Left lung (tissue), 4 donors: ENCODE measurements at regions not wholly inside any gene's neighbourhood (a gene's known extent, or its start where the extent isn't known, plus 50 kb on each side); places are given as distances from the start of the nearest gene placed in this dataset.

Experiments
- ATAC-seq: fragments of 200-7000 bp; cut with Tn5 transposase; one replicate; pipeline ENCODE4 v1.9.1; 2020; ENCODE audit warnings: moderate library complexity
- DNase-seq, 4 donors: peaks; one replicate each; pipeline ENCODE4 v3.0.0-alpha.2; 2013 to 2020
- H3K27ac ChIP-seq, 2 donors: fragments of 200-600 bp; sonication (generic) in 1 of 2; one replicate each; pipeline versions ENCODE4 v1.5.0 to v1.8.0; 2020 to 2021
- H3K27me3 ChIP-seq, 2 donors: fragments of 200-600 bp; sonication (generic) in 1 of 2; one replicate each; pipeline versions ENCODE4 v1.5.0 to v1.8.0; 2020 to 2021
- H3K36me3 ChIP-seq, 2 donors: fragments of 200-600 bp; sonication (generic) in 1 of 2; one replicate each; pipeline versions ENCODE4 v1.5.0 to v1.8.0; 2020 to 2021
- H3K4me1 ChIP-seq, 2 donors: fragments of 200-600 bp; one replicate each; pipeline ENCODE4 v1.8.0; 2021
- H3K4me3 ChIP-seq, 2 donors: fragments of 200-600 bp; sonication (generic) in 1 of 2; one replicate each; pipeline versions ENCODE4 v1.5.0 to v1.8.0; 2020 to 2021; ENCODE audit warnings: mild to moderate bottlenecking in 1 of 2
- H3K9me3 ChIP-seq, 2 donors: fragments of 200-600 bp; sonication (generic) in 1 of 2; one replicate each; pipeline versions ENCODE4 v1.5.0 to v1.8.0; 2020 to 2021
- CTCF ChIP-seq, 2 donors: fragments of 200-600 bp; sonication (generic) in 1 of 2; IDR thresholded peaks; one replicate each; pipeline versions ENCODE4 v1.5.0 to v1.8.0; 2021; ENCODE audit warnings: antibody characterized with exemption in 2 of 2
- intact Hi-C, 2 donors: fragments of 100-400 bp; cut with DNase I; formaldehyde crosslinking; loops; one replicate each; pipeline versions ENCODE4 v1.11.2 to v1.14.2; 2022
- donor health status: DM: no; HTN: yes; CAD: no.
- donor health status: DM: no; HTN: no; CAD: no.

GRCh38 chr2:60251247-60251646, 302.2 kb downstream of the BCL11A start:
- no peak for DNase-seq
- Histone ChIP-seq H3K4me1 (no peaks in the 10 kb centered on the region), H3K27me3 (no peaks in the 10 kb centered on the region), H3K27ac (no peak overlapping the region), H3K9me3 (no peaks in the 10 kb centered on the region), H3K36me3 (no peaks in the 10 kb centered on the region), H3K4me3 (no peak overlapping the region)
- ATAC-seq: no peak
- TF ChIP-seq CTCF (IDR thresholded peaks at IDR 0.05): no peak
- intact Hi-C loops: no loop called here

GRCh38 chr2:60249879-60250278, 303.6 kb downstream of the BCL11A start:
- H3K27ac ChIP-seq: no peak overlapping the region
- DNase-seq (no peak), ATAC-seq (no peak)
- no peaks in the 10 kb centered on the region for H3K9me3 ChIP-seq
- intact Hi-C loops: no loop called here
- no peak overlapping the region for H3K4me3 ChIP-seq
- no peak for TF ChIP-seq CTCF (IDR thresholded peaks at IDR 0.05)
- H3K27me3 ChIP-seq: no peaks in the 10 kb centered on the region
- no peaks in the 10 kb centered on the region for H3K36me3 ChIP-seq
- no peaks in the 10 kb centered on the region for H3K4me1 ChIP-seq

GRCh38 chr2:60247471-60247870, 306.0 kb downstream of the BCL11A start:
- ATAC-seq: no peak
- intact Hi-C loops: no loop called here
- Histone ChIP-seq H3K4me3 (no peak overlapping the region), H3K4me1 (no peaks in the 10 kb centered on the region), H3K36me3 (no peaks in the 10 kb centered on the region), H3K27me3 (no peaks in the 10 kb centered on the region), H3K27ac (no peak overlapping the region), H3K9me3 (no peaks in the 10 kb centered on the region)
- DNase-seq: no peak
- TF ChIP-seq CTCF (IDR thresholded peaks at IDR 0.05): no peak

GRCh38 chr2:60246583-60246982, 306.9 kb downstream of the BCL11A start:
- H3K27me3 ChIP-seq: no peaks in the 10 kb centered on the region
- DNase-seq: no peak
- no peak overlapping the region for H3K27ac ChIP-seq
- no peak for ATAC-seq
- H3K36me3 ChIP-seq: no peaks in the 10 kb centered on the region
- no peak overlapping the region for H3K4me3 ChIP-seq
- intact Hi-C loops: no loop called here
- H3K4me1 ChIP-seq: no peaks in the 10 kb centered on the region
- H3K9me3 ChIP-seq: no peaks in the 10 kb centered on the region
- no peak for TF ChIP-seq CTCF (IDR thresholded peaks at IDR 0.05)

- no peaks in the 10 kb centered on the region for H3K27me3 ChIP-seq
- H3K36me3 ChIP-seq: no peaks in the 10 kb centered on the region
- H3K9me3 ChIP-seq: peaks cover 0 to 15% of the 10 kb centered on the region in 2 donors
- ATAC-seq (no peak), DNase-seq (peak in 1 of 4 donors; percentile 37)
- no peaks in the 10 kb centered on the region for H3K4me1 ChIP-seq
- TF ChIP-seq CTCF (IDR thresholded peaks at IDR 0.05): no peak
- no peak overlapping the region for H3K4me3 ChIP-seq
- H3K27ac ChIP-seq: no peak overlapping the region
- intact Hi-C loops: no loop called here
Observed at GRCh38 chr2:60234274-60234986, 319.0 kb downstream of the BCL11A start.
